Activated CD4-positive, alpha-beta memory T cell treated with anti-CD3 and anti-CD28 coated beads for 36 hours (primary cell): ENCODE measurements at regions not wholly inside any gene's neighbourhood (a gene's known extent, or its start where the extent isn't known, plus 50 kb on each side); places are given as distances from the start of the nearest gene placed in this dataset.
A peak's percentile ranks its signal among the peaks of the same experiment; 100 is the strongest.

Experiments used
- CTCF ChIA-PET: fragments of 350-600 bp; sonication (Branson Sonifier 250); formaldehyde crosslinking; loops from one replicate; lab custom pipeline; 2021; ENCODE audit warnings: antibody characterized with exemption, inconsistent platforms; lab: Charles Lee
- POLR2A ChIA-PET: fragments of 350-600 bp; sonication (Branson Sonifier 250); formaldehyde crosslinking; loops from one replicate; lab custom pipeline; 2021; ENCODE audit warnings: antibody characterized with exemption; lab: Charles Lee
- DNase-seq: peaks from one replicate; pipeline ENCODE4 v3.0.0-alpha.2; 2020
- H3K27ac Mint-ChIP-seq: one replicate; pipeline ENCODE4 v1.8.0; 2021; ENCODE audit warnings: mixed read lengths
- H3K27me3 Mint-ChIP-seq: one replicate; pipeline ENCODE4 v1.8.0; 2021; ENCODE audit warnings: mixed read lengths
- H3K36me3 Mint-ChIP-seq: one replicate; pipeline ENCODE4 v1.8.0; 2021; ENCODE audit warnings: mixed read lengths
- H3K4me1 Mint-ChIP-seq: one replicate; pipeline ENCODE4 v1.8.0; 2021; ENCODE audit warnings: low read depth, mixed read lengths
- H3K4me3 Mint-ChIP-seq: one replicate; pipeline ENCODE4 v1.8.0; 2021; ENCODE audit warnings: mild to moderate bottlenecking, mixed read lengths
- H3K9me3 Mint-ChIP-seq: one replicate; pipeline ENCODE4 v1.8.0; 2021; ENCODE audit warnings: mixed read lengths
- intact Hi-C: fragments of 100-400 bp; cut with micrococcal nuclease; formaldehyde crosslinking; loops from one replicate; pipeline ENCODE4 v1.15.1; 2023

DNA sequence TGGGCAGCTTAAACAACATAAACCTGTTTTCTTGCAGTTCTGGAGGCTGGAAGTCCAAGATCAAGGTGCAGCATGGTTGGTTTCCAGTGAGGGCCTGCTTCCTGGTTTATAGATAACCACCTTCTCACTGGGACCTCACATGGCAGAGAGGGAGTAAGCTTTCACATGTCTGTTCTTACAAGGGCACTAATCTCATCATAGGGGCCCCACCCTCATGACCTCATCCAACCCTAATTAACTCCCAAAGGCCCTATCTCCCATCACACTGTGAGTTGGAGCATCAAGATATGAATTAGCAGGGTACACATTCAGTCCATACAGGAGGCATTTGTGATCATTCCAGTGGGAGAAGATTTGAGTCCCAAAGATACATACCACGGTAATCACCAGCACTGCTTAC lies 50.5 kb upstream of the GRIN2A start:
- ChIA-PET CTCF (no interaction called here), POLR2A (no interaction called here)
- Mint-ChIP-seq H3K9me3 (peaks cover 24% of the 10 kb centered on the region), H3K36me3 (no peaks in the 10 kb centered on the region), H3K27ac (no peak overlapping the region), H3K27me3 (no peaks in the 10 kb centered on the region), H3K4me1 (no peaks in the 10 kb centered on the region), H3K4me3 (no peak overlapping the region)
- no peak for DNase-seq
- intact Hi-C loops = no loop called here

DNA sequence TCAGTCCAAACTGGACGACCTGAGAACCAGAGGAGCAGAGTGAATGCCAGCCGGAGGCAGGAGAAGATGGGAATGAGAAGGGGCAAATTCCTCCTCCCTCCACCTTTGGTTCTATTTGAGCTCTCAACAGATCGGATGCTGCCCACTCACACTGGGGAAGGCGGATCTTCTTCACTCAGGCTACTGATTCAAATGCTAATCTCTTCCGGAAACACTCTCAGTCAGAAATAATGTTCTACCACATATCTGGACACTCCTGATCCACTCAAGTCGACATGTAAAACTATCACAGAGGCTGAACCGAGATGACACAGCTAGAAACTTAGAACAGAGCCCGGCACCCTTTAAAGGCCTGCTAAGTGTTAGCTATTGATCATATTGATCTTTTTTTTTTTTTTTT lies 57.4 kb upstream of the GRIN2A start:
- no peaks in the 10 kb centered on the region for H3K36me3 Mint-ChIP-seq
- H3K4me3 Mint-ChIP-seq = no peak overlapping the region
- ChIA-PET CTCF (no interaction called here), POLR2A (no interaction called here)
- H3K9me3 Mint-ChIP-seq = no peaks in the 10 kb centered on the region
- DNase-seq = no peak
- no peaks in the 10 kb centered on the region for H3K4me1 Mint-ChIP-seq
- H3K27ac Mint-ChIP-seq = no peak overlapping the region
- no peaks in the 10 kb centered on the region for H3K27me3 Mint-ChIP-seq
- intact Hi-C loops = no loop called here

DNA sequence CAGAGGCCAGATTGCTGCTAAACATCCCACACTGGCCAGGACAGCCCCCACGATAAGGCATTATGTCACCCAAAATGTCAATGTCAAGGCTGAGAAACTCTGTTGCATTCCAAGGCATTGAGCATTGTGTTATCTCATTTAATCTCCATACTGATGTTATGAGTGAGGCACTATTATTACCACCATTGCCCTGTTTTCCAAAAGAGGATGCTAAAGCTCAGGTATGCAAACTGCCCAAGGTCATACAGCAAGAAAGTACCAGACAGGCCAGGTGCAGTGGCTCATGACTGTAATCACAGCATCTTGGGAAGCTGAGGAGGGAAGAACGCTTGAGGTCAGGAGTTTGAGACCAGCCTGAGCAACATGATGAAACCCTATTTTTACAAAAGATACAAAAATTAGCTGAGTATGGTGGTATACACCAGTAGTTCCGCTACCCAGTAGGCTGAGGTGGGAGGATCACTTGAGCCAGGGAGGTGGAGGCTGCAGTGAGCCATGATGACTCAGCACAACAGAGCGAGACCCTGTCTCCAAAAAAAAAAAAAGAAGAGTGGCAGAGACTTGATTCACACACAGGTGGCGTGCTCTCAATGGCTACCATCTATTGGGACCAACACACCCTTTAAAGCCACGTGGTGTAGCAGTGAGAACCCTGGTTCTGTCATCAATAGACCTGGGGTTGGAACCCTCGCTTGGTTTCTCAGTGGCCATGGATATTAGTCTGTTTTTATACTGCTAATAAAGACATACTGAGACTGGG lies 58.8 kb upstream of the GRIN2A start:
- intact Hi-C loops = no loop called here
- ChIA-PET POLR2A (no interaction called here), CTCF (no interaction called here)
- Mint-ChIP-seq H3K36me3 (no peaks in the 10 kb centered on the region), H3K9me3 (no peaks in the 10 kb centered on the region), H3K4me3 (no peak overlapping the region), H3K27me3 (no peaks in the 10 kb centered on the region), H3K27ac (no peak overlapping the region), H3K4me1 (no peaks in the 10 kb centered on the region)
- DNase-seq = no peak

DNA sequence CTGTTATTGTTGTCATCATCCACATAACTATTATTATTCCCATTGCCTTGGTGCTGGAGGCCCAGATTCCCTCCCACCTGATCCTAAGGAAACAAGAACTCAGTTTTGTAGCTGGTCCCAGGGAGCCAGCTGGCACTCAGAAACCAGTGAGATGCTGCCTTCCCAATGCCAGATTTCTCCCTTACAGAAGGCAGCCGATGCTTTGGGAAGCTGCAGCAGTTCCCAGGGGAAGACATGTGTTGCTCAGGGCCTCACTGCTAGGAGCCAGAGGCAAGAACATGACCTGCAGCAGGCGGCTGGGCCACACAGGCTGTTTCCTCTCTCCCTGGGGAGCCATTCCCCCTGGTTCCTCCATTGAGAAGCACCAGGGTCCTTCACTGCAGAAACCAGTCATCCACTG lies 59.9 kb upstream of the GRIN2A start:
- ChIA-PET CTCF (no interaction called here), POLR2A (no interaction called here)
- no peak for DNase-seq
- no peaks in the 10 kb centered on the region for H3K4me1 Mint-ChIP-seq
- H3K36me3 Mint-ChIP-seq = no peaks in the 10 kb centered on the region
- no peak overlapping the region for H3K27ac Mint-ChIP-seq
- no peaks in the 10 kb centered on the region for H3K9me3 Mint-ChIP-seq
- no peak overlapping the region for H3K4me3 Mint-ChIP-seq
- intact Hi-C loops = no loop called here
- no peaks in the 10 kb centered on the region for H3K27me3 Mint-ChIP-seq

DNA sequence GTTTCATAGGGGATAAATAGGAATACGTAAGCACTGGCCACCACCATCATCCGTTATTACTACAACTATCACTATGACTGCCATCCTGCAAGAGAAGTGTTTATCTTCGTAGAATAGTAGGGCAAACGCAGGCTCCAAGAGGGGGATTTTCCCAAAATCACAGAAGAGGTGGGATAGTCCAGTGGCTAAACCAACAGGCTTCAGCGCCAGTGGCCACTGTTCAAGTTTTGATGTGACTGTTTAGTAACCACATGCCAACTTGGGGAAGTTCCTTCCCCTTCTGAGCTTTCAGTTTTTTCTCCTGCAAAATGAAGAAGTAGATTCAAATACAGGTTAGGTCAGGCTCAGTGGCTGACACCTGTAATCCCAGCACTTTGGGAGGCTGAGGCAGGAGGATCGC lies 60.7 kb upstream of the GRIN2A start:
- CTCF ChIA-PET = interaction anchor here (0.7 kb wide), 1 partner anchor 169 kb away, joined by 3 read pairs; no protein-coding TSS in a partner anchor
- no peaks in the 10 kb centered on the region for H3K9me3 Mint-ChIP-seq

DNA sequence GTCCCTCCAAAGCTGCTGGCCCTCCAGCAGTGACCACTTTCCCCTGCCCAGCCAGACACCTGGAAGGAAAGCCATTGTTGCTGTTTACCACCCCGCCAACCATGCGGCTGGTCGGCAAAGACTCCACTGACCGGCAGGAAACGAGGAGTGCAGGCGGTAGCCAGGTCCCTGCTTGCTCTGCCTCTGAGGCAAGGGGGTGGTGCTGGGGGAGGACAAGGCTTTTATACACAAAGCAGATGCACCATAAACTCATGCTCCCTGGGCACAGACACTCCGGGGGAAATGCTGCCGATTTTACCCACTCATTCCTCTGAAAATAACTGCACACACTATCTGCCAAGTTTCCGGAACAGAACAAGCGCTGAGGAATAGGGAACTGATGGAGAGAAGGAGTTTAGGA lies 62.8 kb upstream of the GRIN2A start:
- H3K4me1 Mint-ChIP-seq = no peaks in the 10 kb centered on the region
- H3K27ac Mint-ChIP-seq = no peak overlapping the region
- no peak for DNase-seq
- no peaks in the 10 kb centered on the region for H3K27me3 Mint-ChIP-seq
- intact Hi-C loops = no loop called here
- ChIA-PET POLR2A (no interaction called here), CTCF (no interaction called here)
- H3K36me3 Mint-ChIP-seq = no peaks in the 10 kb centered on the region
- H3K4me3 Mint-ChIP-seq = no peak overlapping the region
- H3K9me3 Mint-ChIP-seq = no peaks in the 10 kb centered on the region

More for the DNA sequence above, 60.7 kb upstream of the GRIN2A start:
- Mint-ChIP-seq H3K27me3 (no peaks in the 10 kb centered on the region), H3K4me1 (no peaks in the 10 kb centered on the region), H3K27ac (no peak overlapping the region), H3K36me3 (no peaks in the 10 kb centered on the region), H3K4me3 (no peak overlapping the region)
- intact Hi-C loops = no loop called here
- no peak for DNase-seq
- POLR2A ChIA-PET = no interaction called here

DNA sequence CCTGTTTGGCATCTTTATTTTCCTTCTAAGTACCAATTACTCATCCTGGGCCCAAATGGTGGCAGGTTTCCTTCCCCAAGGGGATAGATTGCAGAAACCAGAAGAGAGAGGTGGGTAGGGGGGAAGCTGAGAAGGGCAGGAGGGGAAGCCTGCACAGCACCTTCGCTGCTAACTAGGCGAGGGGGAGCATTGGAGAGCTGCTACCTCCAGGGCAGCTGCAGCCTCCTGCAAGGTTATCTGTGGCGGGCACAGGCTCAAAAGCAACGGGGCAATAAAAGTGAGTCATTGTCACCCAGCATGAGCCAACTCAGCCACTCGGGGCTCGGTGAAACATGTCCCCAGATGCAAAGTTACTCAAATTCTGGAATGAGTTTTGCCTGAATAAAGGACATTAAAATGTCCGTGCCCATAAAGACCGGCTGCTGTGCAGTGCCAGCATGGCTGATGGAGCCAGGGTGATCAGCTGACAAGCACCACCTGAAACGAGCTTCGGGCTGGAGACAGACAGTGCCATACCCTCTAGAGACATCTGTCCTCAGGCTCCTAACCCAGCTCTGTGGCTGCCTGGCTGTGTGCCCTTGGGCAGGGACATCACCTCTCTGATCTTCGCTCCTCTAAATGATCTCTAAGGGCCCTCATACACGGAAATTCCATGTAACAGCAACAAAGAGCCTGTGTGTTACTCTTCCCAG lies 68.1 kb upstream of the GRIN2A start:
- DNase-seq = no peak
- intact Hi-C loops = no loop called here
- ChIA-PET POLR2A (no interaction called here), CTCF (interaction anchor here (1.0 kb wide), 1 partner anchor 259 kb away, joined by 3 read pairs; no protein-coding TSS in a partner anchor)
- Mint-ChIP-seq H3K36me3 (no peaks in the 10 kb centered on the region), H3K27me3 (peaks cover 3% of the 10 kb centered on the region), H3K27ac (no peak overlapping the region), H3K4me3 (no peak overlapping the region), H3K4me1 (no peaks in the 10 kb centered on the region), H3K9me3 (no peaks in the 10 kb centered on the region)

DNA sequence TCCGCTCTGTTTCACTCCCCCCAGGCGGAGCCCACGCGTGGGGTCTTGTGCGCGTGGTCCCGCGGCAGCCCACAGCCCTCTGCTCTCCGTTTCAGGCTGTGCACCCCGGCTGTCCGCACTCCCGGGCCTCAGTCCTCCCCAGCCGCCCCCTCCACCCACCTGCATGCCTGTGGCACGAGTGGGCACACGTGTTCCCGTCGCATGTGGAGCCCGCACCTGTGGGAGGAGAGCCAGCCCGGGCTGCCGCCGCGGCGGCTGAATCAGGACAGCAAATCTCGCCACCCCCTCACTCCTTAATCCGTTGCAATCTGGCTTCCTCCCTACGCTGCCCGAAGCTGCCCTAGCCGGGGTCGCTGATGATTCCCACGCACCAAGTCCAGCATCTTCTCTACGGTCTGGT lies 69.9 kb upstream of the GRIN2A start:
- Mint-ChIP-seq H3K27me3 (peaks cover 3% of the 10 kb centered on the region), H3K4me3 (no peak overlapping the region), H3K9me3 (no peaks in the 10 kb centered on the region), H3K4me1 (peaks cover 5% of the 10 kb centered on the region), H3K27ac (no peak overlapping the region), H3K36me3 (no peaks in the 10 kb centered on the region)
- POLR2A ChIA-PET = no interaction called here
- CTCF ChIA-PET = no interaction called here
- no peak for DNase-seq
- intact Hi-C loops = no loop called here

DNA sequence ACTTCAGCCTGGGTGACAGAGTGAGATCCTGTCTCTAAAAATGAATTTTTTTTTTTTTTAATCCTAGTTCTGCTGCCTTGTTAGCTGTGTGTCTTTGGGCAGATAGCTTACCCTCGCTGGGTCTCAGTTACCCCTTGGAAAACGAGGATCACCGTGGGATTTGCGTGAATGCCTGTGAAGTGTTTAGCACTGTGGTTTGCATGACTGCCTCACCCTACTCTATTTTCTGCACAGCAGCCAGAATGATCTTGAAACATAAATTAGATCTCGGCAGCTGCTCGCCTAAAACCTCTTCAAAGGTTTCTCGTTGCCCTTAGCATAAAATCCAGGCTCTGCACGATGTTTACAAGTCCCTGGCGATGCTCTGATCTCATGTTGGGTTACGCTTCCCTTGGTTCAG lies 71.2 kb upstream of the GRIN2A start:
- CTCF ChIA-PET = interaction anchor here (1.6 to 11.4 kb wide), 2 partner anchors 13 to 254 kb away, joined by 4 to 121 read pairs; no protein-coding TSS in a partner anchor
- POLR2A ChIA-PET = interaction anchor here (0.6 kb wide), 1 partner anchor 128 kb away, joined by 3 read pairs; no protein-coding TSS in a partner anchor
- Mint-ChIP-seq H3K27me3 (peaks cover 3% of the 10 kb centered on the region), H3K4me1 (peaks cover 5% of the 10 kb centered on the region), H3K4me3 (no peak overlapping the region), H3K27ac (no peak overlapping the region), H3K36me3 (no peaks in the 10 kb centered on the region), H3K9me3 (no peaks in the 10 kb centered on the region)
- DNase-seq = no peak
- intact Hi-C loops = no loop called here

DNA sequence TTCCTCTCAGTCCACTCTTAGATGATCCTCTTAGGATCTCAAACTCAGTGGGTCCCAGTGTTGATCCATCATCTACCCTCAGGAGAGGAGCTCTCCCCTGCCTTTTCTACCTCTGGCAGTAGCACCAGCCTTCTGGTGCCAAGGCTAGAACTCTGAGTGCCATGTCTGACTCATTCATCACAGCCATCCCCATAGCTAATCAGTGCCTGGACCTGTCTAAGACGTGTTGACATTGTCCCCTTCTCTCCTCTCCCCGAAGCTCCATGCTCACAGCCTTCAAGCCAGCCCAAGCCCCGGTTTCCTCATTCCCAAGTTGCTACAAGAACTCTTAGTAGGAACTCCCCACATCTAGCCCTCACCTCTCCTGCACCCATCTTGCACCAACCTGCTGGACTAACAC lies 73.5 kb upstream of the GRIN2A start:
- no peak overlapping the region for H3K27ac Mint-ChIP-seq
- POLR2A ChIA-PET = no interaction called here
- DNase-seq = no peak
- peaks cover 3% of the 10 kb centered on the region for H3K27me3 Mint-ChIP-seq
- peaks cover 5% of the 10 kb centered on the region for H3K4me1 Mint-ChIP-seq
- CTCF ChIA-PET = interaction anchor here (0.7 to 11.4 kb wide), 5 partner anchors 19 to 1115 kb away, joined by 3 to 121 read pairs (median 3); no protein-coding TSS in a partner anchor
- intact Hi-C loops = loop anchor here (2.0 kb wide), 3 partner anchors 59 to 481 kb away; no protein-coding TSS in a partner anchor
- no peak overlapping the region for H3K4me3 Mint-ChIP-seq
- H3K36me3 Mint-ChIP-seq = no peaks in the 10 kb centered on the region
- no peaks in the 10 kb centered on the region for H3K9me3 Mint-ChIP-seq

DNA sequence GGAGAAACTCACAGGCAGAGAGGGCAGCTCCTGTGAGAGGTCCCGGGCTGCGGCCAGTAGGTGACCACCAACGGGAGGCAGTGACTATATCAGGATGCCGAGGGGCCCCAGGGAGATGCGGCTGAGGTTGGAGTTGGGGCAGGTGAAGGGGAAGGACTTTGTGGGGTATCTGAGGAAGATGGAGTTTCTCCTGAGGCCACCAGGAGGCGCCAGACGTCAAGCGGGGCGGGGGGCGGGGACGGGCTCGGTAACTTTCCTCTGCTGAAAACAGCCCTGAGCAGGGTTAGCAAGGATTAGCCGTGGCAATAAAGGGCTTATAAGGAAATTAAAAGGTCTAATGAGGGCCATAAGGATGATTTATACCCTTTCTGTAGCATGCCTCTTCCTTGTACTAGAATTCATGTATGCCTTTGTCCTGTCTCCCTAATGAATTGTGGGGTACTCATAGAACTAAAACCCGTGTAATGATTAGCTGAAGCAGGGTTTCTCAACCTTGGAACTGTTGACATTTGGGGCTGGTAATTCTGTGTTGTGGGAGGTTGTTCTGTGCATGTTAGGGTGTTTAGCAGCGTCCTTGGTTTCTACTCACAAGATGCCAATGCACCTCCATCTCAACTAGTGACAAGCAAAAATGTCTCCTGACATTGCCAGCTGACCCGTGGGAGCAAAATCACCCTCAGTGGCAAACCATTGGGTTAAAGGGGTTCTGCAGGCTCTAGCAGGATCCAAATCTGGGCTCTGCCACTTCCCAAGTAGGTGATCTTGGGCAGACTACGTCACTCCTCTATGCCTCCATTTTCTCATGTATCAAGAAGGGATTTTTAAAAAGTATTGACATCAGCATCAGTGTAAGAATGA lies 74.8 kb upstream of the GRIN2A start:
- H3K27me3 Mint-ChIP-seq = peaks cover 3% of the 10 kb centered on the region
- intact Hi-C loops = loop anchor here (1.0 to 2.0 kb wide), 4 partner anchors 58 to 480 kb away; no protein-coding TSS in a partner anchor
- POLR2A ChIA-PET = no interaction called here
- CTCF ChIA-PET = interaction anchor here (0.7 to 11.4 kb wide), 12 partner anchors 9 to 480 kb away, joined by 3 to 121 read pairs (median 4); no protein-coding TSS in a partner anchor
- H3K4me3 Mint-ChIP-seq = no peak overlapping the region
- DNase-seq = peak; percentile 54
- H3K9me3 Mint-ChIP-seq = no peaks in the 10 kb centered on the region
- no peaks in the 10 kb centered on the region for H3K36me3 Mint-ChIP-seq
- no peak overlapping the region for H3K27ac Mint-ChIP-seq
- peaks cover 5% of the 10 kb centered on the region for H3K4me1 Mint-ChIP-seq
